Tibial artery (tissue), 4 donors: ENCODE measurements at regions not wholly inside any gene's neighbourhood (a gene's known extent, or its start where the extent isn't known, plus 50 kb on each side); places are given as distances from the start of the nearest gene placed in this dataset.

ENCODE experiments used
- DNase-seq, 2 donors: peaks; one replicate each; pipeline ENCODE4 v3.0.0-alpha.2; 2019
- H3K27ac ChIP-seq, 2 donors: fragments of 200-600 bp; sonication (generic) in 1 of 2; 1 replicate in 1 of 2; 2 replicates in 1 of 2; pipeline ENCODE4 v1.5.1; 2018 to 2019; ENCODE audit warnings: mild to moderate bottlenecking in 1 of 2
- H3K27me3 ChIP-seq, 2 donors: fragments of 200-600 bp; sonication (generic) in 1 of 2; one replicate each; pipeline versions ENCODE4 v1.5.1 to v1.6.0; 2016 to 2019
- H3K36me3 ChIP-seq, 3 donors: fragments of 200-600 bp; sonication (generic) in 2 of 3; one replicate each; pipeline ENCODE4 v1.5.1; 2016 to 2019; ENCODE audit warnings: mild to moderate bottlenecking in 2 of 3
- H3K4me1 ChIP-seq, 4 donors: fragments of 200-600 bp; sonication (generic) in 2 of 4; 1 replicate in 3 of 4; 2 replicates in 1 of 4; pipeline ENCODE4 v1.5.1; 2016 to 2019
- H3K4me3 ChIP-seq, 2 donors: fragments of 200-600 bp; sonication (generic) in 1 of 2; 1 replicate in 1 of 2; 2 replicates in 1 of 2; pipeline ENCODE4 v1.5.1; 2018 to 2019; ENCODE audit warnings: mild to moderate bottlenecking in 2 of 2
- H3K9me3 ChIP-seq, 3 donors: fragments of 200-600 bp; sonication (generic) in 1 of 3; one replicate each; pipeline ENCODE4 v1.5.1; 2016 to 2019
- CTCF ChIP-seq, 2 experiments: fragments of 200-600 bp in 1 of 2; fragments of 450-650 bp in 1 of 2; IDR thresholded peaks; one replicate each; pipeline ENCODE4 v1.5.1; 2017 to 2019; ENCODE audit warnings: antibody characterized with exemption in 2 of 2, mild to moderate bottlenecking in 1 of 2, moderate library complexity in 1 of 2
- intact Hi-C: fragments of 100-400 bp; cut with DNase I; formaldehyde crosslinking; loops from one replicate; pipeline ENCODE4 v1.15.0; 2023; ENCODE audit warnings: low total_unique reads

- Histone ChIP-seq H3K9me3 (no peaks in the 10 kb centered on the region), H3K36me3 (no peaks in the 10 kb centered on the region), H3K27me3 (no peaks in the 10 kb centered on the region), H3K4me3 (no peak overlapping the region), H3K4me1 (no peaks in the 10 kb centered on the region), H3K27ac (no peak overlapping the region)
- no peak for DNase-seq
- intact Hi-C loops, result no loop called here
- TF ChIP-seq CTCF (IDR thresholded peaks at IDR 0.05), result no peak
Observed at GRCh38 chr5:117794847-117795246, 1193.5 kb downstream of the DTWD2 start.

GRCh38 chr5:117793963-117794362, 1194.4 kb downstream of the DTWD2 start:
- H3K36me3 ChIP-seq, result no peaks in the 10 kb centered on the region
- DNase-seq, result no peak
- H3K9me3 ChIP-seq, result no peaks in the 10 kb centered on the region
- TF ChIP-seq CTCF (IDR thresholded peaks at IDR 0.05), result no peak
- H3K27ac ChIP-seq, result no peak overlapping the region
- no peak overlapping the region for H3K4me3 ChIP-seq
- intact Hi-C loops, result no loop called here
- H3K4me1 ChIP-seq, result no peaks in the 10 kb centered on the region
- no peaks in the 10 kb centered on the region for H3K27me3 ChIP-seq

GRCh38 chr5:117792476-117792875, 1195.9 kb downstream of the DTWD2 start:
- no peak for TF ChIP-seq CTCF (IDR thresholded peaks at IDR 0.05)
- no peaks in the 10 kb centered on the region for H3K36me3 ChIP-seq
- H3K4me3 ChIP-seq, result no peak overlapping the region
- no peak overlapping the region for H3K27ac ChIP-seq
- no peaks in the 10 kb centered on the region for H3K9me3 ChIP-seq
- intact Hi-C loops, result no loop called here
- no peaks in the 10 kb centered on the region for H3K4me1 ChIP-seq
- H3K27me3 ChIP-seq, result no peaks in the 10 kb centered on the region
- no peak for DNase-seq

GRCh38 chr5:117788596-117788995, 1199.8 kb downstream of the DTWD2 start:
- no peaks in the 10 kb centered on the region for H3K36me3 ChIP-seq
- no peak for TF ChIP-seq CTCF (IDR thresholded peaks at IDR 0.05)
- intact Hi-C loops, result no loop called here
- H3K4me1 ChIP-seq, result no peaks in the 10 kb centered on the region
- no peaks in the 10 kb centered on the region for H3K9me3 ChIP-seq
- H3K27ac ChIP-seq, result no peak overlapping the region
- H3K27me3 ChIP-seq, result no peaks in the 10 kb centered on the region
- DNase-seq, result no peak
- no peak overlapping the region for H3K4me3 ChIP-seq

- intact Hi-C loops, result no loop called here
- no peak for DNase-seq
- Histone ChIP-seq H3K27me3 (no peaks in the 10 kb centered on the region), H3K36me3 (no peaks in the 10 kb centered on the region), H3K4me3 (no peak overlapping the region), H3K27ac (no peak overlapping the region), H3K4me1 (no peaks in the 10 kb centered on the region), H3K9me3 (no peaks in the 10 kb centered on the region)
- no peak for TF ChIP-seq CTCF (IDR thresholded peaks at IDR 0.05)
Observed at GRCh38 chr5:117779171-117779570, 1204.5 kb upstream of the SEMA6A start.

- Histone ChIP-seq H3K4me1 (no peaks in the 10 kb centered on the region), H3K27me3 (no peaks in the 10 kb centered on the region), H3K36me3 (no peaks in the 10 kb centered on the region), H3K9me3 (no peaks in the 10 kb centered on the region), H3K4me3 (no peak overlapping the region), H3K27ac (no peak overlapping the region)
- intact Hi-C loops, result no loop called here
- DNase-seq, result no peak
- no peak for TF ChIP-seq CTCF (IDR thresholded peaks at IDR 0.05)
Observed at GRCh38 chr5:117776977-117777376, 1202.4 kb upstream of the SEMA6A start.
